Glomerular visceral epithelial cell (primary cell): ENCODE measurements at regions not wholly inside any gene's neighbourhood (a gene's known extent, or its start where the extent isn't known, plus 50 kb on each side); places are given as distances from the start of the nearest gene placed in this dataset.
"Not testable (repeated sequence)": the region's sequence is repeated elsewhere in the genome, so short reads cannot be mapped to it uniquely, and the experiment has no call there.

Experiments used
- DNase-seq: peaks from one replicate; pipeline ENCODE4 v3.0.0-alpha.2; 2016; ENCODE audit errors: extremely low spot score

DNA sequence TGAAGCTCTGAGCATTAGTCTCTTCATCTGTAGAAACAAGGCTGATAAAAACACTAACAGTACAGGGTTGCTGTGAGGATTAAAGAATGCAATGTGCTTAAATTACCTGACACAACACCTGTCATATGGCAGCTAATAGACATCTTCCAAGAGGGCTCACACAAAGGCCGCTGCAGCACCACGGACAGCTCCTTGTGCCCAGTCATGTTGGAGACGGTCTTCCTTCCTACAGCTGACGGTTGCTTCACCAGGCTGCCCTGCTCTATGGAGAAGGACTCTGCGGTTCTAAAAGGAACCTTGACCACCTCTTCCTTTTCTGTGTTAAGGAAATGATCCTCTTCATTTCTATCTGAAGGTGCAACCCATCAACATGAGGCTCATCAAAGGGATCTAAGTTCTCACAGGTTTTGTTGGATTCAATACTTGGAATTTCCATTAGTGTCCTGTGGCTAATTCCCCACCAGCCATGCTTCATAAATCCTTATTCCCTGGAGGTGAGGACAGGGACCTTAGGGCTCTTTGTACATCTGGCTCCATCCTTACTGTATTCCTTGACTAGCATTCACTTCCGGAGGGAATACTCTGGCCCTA lies 138.9 kb upstream of the CES5A start:
- DNase-seq: peak; percentile 15

- DNase-seq: no peak
Measured at GRCh38 chr16:56012482-56012811, 137.3 kb upstream of the CES5A start.

DNA sequence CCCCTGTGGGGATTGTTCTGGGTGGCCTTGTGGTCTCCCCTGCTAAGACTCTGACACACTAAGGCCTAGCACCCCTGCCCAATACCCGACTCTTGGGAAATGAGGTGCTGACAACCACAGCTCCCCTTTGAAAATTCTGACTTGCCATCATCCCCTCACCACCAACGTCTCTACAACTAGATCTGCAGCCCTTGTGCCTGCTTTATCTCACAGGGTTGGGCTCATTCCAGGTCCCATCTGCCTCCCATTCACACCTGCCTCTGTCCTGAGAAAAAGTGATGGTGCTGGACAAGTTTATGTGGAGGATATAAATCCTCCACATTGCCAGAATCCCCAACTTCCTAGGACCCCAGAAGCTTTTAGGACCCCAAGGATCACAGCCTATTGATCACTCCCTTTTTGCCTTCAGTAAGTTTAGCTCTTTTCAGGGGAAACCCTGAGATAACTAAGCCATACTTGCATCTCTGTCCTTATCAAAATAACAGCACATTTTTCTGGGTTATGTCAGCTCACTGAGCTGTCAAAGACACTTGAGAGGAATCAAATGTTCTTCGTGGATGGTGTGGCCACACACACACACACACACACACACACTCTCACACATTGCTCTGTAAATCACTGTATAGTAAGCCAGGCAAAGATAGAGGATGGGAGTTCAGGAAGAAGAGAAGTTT lies 136.8 kb upstream of the CES5A start:
- no peak for DNase-seq

DNA sequence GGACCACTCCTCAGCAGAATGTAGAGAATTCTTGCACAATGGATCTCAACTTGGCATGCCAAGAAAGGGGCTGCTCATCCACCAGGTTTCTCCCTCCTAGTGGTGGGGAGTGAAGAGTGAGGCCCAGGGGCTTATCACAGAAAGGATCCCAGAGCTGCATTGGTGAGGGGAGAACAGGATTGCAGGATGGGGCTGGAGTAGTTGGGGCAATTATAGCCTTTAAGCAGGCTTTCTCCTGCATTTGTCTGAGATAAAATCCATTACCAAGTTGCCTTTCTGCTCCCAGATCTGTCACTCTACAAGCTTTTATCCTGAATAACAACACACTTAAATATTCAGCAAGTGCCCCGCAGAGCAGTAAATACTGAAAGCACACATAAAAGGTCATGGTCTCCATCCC lies 130.8 kb upstream of the CES5A start:
- no peak for DNase-seq

- DNase-seq: no peak
Measured at GRCh38 chr16:55999683-56000082, 124.5 kb upstream of the CES5A start.

GRCh38 chr16:55993088-55993487 lies 117.9 kb upstream of the CES5A start:
- DNase-seq: no peak

DNA sequence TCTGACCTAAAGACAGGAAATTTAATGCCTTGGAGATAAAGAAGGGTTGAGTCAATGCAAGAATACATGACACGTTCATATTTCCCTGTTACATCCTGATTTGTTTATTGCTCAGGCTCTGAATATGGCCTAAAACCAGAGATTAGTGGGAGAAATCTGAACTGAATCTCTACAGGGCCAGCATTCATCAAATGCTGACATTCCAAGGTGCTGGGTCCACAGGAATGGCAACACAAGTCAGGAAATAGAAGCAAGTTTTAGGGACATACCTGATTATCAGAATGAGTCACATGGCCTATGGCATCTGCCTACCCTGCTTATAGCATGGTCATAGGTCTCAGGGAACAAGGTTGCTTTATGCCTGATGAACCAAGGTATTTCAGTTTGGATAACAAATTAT lies 117.4 kb upstream of the CES5A start:
- no peak for DNase-seq

GRCh38 chr16:55991843-55992242 lies 116.7 kb upstream of the CES5A start:
- DNase-seq: no peak

- DNase-seq: no peak
Measured at GRCh38 chr16:55989569-55989907, 114.4 kb upstream of the CES5A start.

DNA sequence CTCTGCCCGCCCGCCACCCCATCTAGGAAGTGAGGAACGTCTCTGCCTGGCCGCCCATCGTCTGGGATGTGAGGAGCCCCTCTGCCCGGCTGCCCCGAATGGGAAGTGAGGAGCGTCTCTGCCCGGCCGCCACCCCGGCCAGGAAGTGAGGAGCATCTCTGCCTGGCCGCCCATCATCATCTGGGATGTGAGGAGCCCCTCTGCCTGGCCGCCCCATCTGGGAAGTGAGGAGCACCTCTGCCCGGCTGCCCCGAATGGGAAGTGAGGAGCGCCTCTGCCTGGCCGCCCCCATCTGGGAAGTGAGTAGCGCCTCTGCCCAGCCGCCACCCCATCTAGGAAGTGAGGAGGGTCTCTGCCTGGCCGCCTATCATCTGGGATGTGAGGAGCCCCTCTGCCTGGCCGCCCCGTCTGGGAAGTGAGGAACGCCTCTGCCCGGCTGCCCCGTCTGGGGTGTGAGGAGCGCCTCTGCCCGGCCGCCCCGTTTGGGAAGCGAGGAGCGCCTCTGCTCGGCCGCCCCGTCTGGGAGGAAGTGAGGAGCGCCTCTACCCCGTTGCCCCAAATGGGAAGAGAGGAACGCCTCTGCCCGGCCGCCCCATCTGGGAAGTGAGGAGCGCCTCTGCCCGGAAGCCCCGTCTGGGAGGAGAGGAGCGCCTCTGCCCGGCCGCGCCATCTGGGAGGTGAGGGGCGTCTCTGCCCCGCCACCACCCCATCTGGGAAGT lies 113.8 kb upstream of the CES5A start:
- not testable (repeated sequence) for DNase-seq

DNA sequence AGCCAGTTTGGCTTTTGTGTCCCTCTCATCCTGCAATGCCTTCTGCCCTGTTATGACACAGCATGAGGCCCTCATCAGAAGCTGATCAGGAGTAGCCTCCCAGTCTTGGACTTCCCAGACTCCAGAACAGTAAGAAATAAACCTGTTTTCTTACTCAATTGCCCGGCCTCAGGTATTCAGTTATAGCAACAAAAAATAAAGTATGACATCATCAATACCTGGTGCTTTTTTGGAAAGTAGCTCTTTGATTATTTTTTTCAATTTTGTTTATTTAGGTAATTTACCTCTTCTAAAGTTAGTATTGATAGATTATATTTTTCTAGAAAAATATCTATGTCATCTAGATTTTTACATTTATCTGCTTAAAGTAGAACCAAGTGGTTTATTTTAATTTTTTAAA lies 112.8 kb upstream of the CES5A start:
- no peak for DNase-seq

GRCh38 chr16:55982597-55982996 lies 107.4 kb upstream of the CES5A start:
- DNase-seq: no peak

DNA sequence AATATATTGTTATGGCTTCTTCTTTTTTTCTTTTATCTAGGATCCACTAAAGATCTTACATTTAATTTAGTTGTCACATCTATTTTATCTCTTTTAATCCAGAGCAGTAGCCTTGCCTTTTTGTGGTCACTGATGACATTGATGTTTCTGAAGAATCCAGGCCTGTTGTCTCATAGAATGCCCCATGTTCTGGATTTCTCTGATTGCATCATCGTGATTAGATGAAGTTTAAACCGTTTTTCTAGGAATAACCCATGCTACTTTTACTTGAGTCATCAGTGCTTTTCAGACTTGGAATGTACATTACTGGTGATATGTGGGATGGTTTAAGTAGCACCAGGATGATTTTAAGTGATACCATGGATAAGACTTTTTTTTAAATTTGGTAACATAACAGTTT lies 106.4 kb upstream of the CES5A start:
- no peak for DNase-seq

GRCh38 chr16:55976815-55977214 lies 101.6 kb upstream of the CES5A start:
- no peak for DNase-seq

DNA sequence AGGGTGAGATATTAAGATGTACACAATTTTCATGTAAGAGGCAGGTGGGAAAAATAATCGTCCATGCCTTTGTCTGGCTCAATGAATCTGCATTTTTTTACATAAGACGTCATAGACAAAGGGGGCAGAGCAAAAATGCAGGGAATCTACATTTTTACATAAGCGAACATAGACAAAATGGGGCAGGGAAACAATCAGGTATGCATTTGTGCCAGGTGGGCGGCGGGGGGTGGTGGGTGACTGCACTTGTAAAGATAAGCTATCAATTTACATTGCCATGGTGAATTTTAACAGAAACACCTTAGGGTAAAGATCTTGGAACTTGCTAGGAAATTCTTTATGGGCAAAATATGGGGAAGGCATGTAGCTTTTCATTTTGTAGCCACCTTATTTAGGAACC lies 96.3 kb upstream of the CES5A start:
- DNase-seq: no peak

GRCh38 chr16:55968221-55968620 lies 93.0 kb upstream of the CES5A start:
- no peak for DNase-seq

GRCh38 chr16:55964923-55965475 lies 89.8 kb upstream of the CES5A start:
- no peak for DNase-seq

- DNase-seq: no peak
Measured at GRCh38 chr16:55955845-55956244, 80.7 kb upstream of the CES5A start.

DNA sequence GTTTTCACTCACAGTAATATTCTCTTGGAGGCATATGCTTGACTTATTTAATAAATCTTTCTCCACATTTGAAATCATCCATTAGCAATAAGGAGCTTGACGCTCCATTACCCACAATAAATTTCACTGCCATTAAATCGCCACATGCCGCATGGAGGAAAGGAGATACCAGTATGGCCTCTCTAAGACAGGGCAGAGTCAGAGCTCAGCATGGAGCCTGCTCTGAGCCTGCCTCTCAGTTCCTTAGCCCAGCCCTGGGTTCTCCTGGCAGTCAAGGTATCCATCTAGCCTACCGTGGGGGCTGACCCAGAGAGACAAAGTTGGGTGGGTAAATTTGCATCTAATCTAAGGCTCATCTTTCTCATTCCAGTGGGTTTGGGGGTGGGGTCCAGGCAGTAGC lies 80.3 kb upstream of the CES5A start:
- DNase-seq: no peak

DNA sequence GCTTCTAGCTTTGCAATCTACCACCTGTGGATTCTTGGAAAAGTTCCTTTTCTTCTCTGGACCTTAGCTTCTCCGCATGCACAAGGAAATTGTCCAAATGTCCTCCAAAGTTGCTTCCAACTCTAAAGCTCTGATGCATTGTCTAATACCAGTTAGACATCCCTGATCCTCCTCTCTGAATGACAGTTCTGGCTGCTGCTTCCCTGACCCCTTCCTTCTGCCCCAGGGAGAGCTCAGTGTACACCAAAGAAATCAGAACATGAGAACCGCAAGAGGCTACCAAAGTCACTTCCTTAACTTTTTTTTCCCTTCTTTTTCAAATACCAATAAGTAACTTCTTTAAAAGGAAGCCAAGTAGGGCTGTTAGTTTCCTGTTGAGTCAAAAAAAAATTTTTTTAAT lies 79.7 kb upstream of the CES5A start:
- DNase-seq: no peak

DNA sequence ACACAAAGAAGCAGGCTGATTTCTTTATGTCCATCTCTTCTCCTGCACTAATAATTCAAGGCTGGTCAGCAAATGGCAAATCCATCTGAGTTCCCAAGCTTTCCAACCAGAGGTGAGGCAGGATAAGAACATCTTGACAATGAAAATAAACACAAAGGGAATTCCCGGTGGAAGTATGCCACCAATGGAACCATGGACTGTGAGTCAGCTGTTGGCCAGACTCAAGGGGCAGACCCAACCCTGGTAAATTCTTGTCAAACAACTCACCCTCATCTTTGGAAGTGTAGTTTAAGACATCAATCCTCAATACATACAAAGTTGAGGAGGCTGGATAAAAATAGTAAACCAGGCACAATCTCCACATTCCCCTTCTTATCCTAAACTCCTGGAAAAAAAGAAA lies 74.3 kb upstream of the CES5A start:
- no peak for DNase-seq

GRCh38 chr16:55948230-55948629 lies 73.1 kb upstream of the CES5A start:
- DNase-seq: no peak

DNA sequence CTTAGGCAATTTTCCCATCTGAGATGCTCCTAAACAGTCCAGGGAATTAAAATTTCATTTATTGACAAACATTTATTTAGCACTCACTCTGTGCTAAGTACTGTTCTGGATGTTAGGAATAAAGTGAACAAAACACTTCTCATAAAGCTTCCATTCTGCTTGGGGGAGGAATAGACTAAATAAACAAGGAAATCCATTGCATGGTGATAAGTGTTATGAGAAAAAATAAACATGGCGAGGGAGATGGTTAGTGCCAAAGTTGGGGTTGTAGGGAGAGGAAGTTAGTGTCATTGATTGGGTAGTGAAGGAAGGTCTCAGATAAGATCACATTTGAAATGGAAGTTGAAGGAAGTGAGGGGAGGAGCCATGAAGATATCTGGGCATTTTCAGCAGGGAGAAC lies 72.2 kb upstream of the CES5A start:
- DNase-seq: no peak
